GM21576 (cell line): ENCODE measurements at regions not wholly inside any gene's neighbourhood (a gene's known extent, or its start where the extent isn't known, plus 50 kb on each side); places are given as distances from the start of the nearest gene placed in this dataset.

Experiments used
- ATAC-seq: cut with Tn5 transposase; IDR thresholded peaks from one replicate; pipeline ENCODE4 v1.9.1; 2021; ENCODE audit warnings: mild to moderate bottlenecking, moderate library complexity; ENCODE audit not compliant: unreplicated experiment

DNA sequence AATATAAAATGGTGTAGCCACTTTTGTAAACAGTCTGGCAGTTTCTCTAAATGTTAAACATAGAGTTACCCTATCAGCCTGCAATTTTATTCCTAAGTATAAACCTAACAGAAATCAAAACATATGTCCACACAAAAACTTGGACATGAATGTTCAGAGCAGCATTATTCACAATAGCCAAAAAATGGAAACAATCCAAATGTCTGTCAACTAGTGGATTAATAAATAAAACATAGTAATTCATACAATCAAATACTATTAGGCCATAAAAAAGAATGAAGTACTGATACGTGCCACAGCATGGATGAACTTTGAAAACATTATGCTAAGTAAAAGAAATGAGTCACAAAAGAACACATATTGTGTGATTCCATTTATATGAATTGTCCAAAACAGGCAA lies 196.5 kb downstream of the NUAK1 start:
- ATAC-seq, result no peak

- no peak for ATAC-seq
These were observed 195.2 kb downstream of the NUAK1 start for GRCh38 chr12:105943525-105943924.

DNA sequence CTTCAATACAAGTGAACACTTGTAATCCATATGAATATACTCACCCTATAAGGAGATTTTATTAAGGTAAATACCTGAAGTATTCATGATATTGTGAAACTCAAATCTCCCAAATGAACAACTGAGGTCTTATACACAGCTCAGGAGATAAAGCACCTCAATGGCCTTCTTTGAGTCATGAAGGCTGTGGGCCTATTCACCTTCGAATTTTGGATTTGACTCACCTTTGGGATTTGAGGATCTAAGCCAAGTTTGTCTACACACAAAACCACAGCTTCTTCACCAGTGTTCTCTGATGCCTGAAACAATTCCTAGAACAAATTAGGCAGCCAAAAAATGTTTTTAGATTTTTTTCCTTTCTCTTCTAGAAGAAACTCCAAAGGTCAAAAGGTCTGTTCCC lies 194.1 kb downstream of the NUAK1 start:
- no peak for ATAC-seq

GRCh38 chr12:105945880-105946279 lies 192.9 kb downstream of the NUAK1 start:
- ATAC-seq, result no peak

DNA sequence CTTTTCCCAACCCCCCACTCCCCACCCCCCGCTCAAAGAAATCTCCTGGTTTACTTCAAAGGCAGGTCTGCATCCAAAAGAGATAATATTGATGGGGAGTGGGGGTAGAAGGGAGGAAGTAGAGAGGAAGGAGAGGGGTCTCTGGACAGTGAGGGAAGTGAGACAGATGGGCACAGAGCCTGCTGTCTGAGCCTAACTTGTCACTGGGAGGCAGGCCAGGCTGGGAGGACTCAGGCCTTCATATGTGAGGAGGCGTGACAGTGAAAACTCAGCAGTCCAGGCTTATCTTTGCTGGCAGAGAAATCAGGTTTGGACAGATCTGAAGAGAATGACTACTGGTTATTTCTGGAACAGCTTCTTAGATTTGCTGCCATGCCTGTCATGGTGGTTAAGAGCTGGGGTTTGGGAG lies 192.3 kb downstream of the NUAK1 start:
- no peak for ATAC-seq

GRCh38 chr12:105947906-105948305 lies 190.8 kb downstream of the NUAK1 start:
- no peak for ATAC-seq

DNA sequence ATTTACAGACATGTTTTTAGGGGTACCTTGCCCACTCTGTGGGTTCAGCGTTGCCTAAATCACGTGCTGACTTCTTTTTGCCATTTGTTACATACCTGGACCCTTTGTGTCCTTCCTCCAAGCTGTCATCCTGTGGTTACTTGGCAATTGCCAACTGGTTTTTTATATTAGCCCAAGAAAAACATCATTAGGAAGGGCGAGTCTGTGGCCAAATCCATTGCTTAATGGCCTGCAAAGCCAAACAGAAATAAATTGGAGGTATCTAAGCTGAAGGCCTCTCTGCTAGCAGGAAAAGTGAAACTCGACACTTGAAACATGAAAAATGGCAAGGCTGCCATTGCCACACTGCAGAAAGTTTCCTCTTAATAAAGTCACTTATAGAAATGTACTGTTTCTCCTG lies 190.4 kb downstream of the NUAK1 start:
- no peak for ATAC-seq

DNA sequence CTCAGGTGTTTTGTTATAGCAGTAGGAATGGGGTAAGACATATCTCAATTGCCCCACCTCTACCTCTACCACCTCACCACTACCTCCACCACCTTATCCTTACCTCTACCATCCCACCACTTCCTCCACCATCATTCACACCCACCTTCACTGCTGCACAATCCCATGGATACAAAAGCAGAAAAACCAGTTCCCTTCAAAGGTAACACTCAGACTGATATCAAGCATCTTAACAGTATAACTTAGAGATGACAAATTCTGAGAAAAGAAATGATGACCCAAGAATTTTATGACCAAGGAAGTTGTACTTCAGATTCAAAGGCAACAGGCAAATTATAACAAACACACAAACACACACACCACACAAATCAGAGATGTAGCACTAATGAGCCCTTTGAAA lies 189.4 kb downstream of the NUAK1 start:
- ATAC-seq, result no peak

- ATAC-seq, result no peak
These were observed 187.0 kb downstream of the NUAK1 start for GRCh38 chr12:105951732-105952131.

DNA sequence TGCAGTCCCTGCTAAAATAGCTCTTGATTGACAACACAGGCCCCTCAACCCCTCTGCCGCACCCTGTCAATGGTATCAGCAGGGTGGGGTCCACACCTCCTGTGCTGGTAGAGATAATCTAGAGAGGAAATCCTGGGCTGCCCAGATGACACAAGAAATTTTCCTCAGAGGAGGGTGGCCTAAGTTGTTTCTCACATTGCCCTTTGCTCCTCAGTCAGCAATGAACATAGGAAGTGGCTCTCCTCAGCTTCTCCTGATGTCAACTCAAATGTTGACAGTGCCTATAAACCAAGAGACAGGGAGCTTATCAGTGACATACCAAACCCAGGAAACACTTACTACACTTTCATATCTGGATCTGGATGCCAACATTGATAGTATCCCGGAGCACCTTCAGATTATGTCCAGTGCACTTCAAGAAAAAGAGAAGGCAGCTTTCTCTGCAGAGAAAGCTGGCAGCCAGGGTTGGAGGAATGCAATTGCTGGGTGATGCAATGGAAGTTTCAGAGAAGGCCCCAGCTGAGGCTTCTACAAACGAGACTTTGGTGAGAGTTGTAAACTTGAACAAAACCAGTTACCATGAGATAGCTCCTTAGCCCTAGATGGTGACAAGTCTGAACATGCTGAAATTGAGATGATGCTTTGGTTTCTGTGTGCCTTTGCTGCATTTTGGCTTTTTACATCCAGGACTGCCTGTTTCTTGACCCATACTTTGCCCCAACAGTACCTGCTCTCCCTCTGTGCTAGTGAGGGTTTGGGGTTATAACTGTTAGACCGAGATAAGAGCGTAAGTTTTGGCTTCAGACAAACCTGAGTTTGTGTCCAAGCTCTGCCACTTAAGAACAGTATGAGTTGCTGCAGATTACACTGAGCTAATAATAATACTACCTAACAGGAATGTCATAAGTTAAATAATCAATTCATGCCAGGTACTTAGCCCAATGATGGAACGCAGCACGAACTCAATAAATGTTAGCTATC lies 183.5 kb downstream of the NUAK1 start:
- ATAC-seq, result no peak

DNA sequence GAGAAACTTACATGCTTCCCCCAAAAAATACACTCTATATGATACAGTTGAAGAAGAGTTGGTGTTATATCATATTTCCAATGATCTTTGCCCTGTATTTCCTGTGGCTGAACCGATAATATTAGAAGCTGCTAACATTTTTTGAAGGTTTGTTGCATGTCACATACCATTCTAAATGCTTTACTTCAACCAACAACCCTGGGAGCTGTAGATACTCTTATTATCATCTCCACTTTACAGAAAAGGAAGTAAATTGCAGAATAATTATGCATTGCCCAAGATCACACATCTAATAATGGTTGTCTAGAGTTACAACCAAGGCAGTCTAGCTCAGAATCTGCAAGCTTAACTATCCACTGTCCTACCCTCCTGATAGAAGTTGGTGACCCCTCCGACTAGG lies 182.8 kb downstream of the NUAK1 start:
- no peak for ATAC-seq

GRCh38 chr12:105956662-105957457 lies 181.9 kb downstream of the NUAK1 start:
- ATAC-seq, result no peak

DNA sequence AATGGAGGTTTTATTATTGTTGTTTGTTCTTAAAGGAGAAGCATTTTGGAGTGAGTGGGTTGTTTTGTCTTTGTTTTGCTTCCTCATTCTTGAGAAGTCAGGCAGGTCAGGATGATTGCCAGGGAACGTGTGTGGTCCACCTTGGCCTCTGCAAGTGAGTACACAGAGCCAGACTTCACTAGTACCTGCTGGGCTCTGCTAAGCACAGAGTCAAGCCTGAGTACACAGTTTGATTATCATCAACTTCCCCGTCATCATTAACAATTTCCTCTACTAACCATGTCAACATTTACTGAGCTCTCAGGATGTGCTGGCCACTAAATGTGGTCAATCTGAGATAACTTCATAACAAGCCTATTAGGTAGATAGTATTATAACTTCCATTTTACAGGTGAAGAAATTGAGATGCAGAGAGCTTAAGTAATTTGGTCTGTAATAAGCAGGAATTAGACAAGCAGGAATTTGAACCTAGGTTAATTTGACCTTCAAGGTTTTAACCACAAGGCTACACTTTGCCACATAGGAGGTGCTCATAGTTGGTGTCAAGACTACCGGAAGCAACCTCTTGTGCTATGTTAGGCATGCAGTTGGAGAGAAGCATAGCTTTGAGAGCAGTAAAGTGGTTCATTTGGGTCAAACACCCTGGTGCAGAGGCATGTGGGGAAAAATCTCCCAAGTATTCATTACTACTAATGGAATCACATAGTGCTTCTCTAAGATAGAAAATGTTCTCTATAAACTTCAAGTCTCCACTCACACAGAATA lies 178.3 kb downstream of the NUAK1 start:
- no peak for ATAC-seq

GRCh38 chr12:105961821-105962671 lies 176.7 kb downstream of the NUAK1 start:
- no peak for ATAC-seq

GRCh38 chr12:105967038-105967776 lies 171.5 kb downstream of the NUAK1 start:
- no peak for ATAC-seq

DNA sequence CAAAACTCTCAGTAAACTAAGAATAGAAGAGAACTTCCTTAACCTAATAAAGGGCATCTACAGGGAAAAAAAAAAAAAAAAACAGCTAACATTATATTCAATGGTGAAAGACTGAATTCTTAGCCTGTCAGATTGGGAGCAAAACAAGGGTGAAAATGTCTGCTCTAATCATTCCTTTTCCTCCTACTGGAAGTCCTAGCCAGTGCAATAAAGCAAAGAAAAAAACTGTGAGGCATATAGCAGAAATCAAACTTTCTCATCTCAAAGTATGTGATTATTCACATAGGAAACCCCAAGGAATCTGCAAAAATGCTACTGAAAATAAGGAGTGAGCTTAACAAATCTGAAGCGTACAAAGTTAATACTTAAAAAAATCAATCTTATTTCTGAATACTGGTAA lies 170.7 kb downstream of the NUAK1 start:
- ATAC-seq, result no peak

DNA sequence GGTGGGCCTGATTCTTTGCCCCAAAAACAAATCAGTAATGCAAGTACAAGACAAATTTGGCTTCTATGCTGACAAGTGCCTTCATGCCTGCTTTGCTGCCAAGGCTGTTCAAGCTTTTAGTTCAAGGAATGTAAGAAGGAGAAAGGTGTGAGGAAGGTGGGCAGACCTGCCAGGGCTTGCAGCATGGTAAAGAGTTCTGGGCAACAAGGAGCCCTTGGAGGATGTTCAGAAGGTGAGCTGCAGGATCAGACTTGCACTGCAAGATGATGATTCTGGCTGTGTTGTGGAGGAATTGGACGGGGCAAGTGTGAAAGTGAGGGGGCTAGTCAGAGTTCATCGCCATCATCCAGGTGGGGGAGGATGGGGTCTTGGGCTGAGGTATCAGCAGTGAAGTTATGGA lies 167.9 kb downstream of the NUAK1 start:
- ATAC-seq, result no peak

- no peak for ATAC-seq
These were observed 164.0 kb downstream of the NUAK1 start for GRCh38 chr12:105974738-105975137.

DNA sequence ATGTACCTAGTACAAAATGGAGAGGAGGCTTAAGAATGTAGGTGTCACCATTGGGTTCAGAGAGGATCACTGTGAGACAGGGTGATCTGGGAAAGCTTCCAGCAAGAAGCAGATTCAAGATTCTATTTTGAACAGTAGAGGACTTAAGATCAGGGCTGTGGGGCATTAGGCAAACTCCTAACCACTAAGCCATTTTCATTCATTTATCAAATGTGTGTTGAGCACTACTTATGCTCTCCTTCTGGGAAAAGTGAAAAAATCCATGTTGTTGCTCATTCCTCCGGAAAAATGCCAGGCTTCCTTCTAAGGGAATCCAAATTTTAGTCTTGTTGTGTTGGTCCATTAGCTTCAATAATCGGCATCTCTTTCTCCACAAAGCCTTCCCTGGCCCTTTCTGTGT lies 163.4 kb downstream of the NUAK1 start:
- no peak for ATAC-seq

- ATAC-seq, result no peak
These were observed 161.5 kb downstream of the NUAK1 start for GRCh38 chr12:105977236-105977635.
